Peyer's patch (tissue), 4 donors: ENCODE measurements at regions not wholly inside any gene's neighbourhood (a gene's known extent, or its start where the extent isn't known, plus 50 kb on each side); places are given as distances from the start of the nearest gene placed in this dataset.

ENCODE experiments used
- DNase-seq, 3 donors: peaks; one replicate each; pipeline ENCODE4 v3.0.0-alpha.2; 2017 to 2019
- H3K27ac ChIP-seq, 4 donors: fragments of 200-600 bp; sonication (generic); one replicate each; pipeline ENCODE4 v1.5.1; 2016 to 2019
- H3K27me3 ChIP-seq, 2 donors: fragments of 200-600 bp; sonication (generic); one replicate each; pipeline ENCODE4 v1.5.1; 2019
- H3K36me3 ChIP-seq, 3 donors: fragments of 200-600 bp; sonication (generic); one replicate each; pipeline ENCODE4 v1.5.1; 2016 to 2019
- H3K4me1 ChIP-seq, 4 donors: fragments of 200-600 bp; sonication (generic); one replicate each; pipeline ENCODE4 v1.5.1; 2016 to 2019
- H3K4me3 ChIP-seq, 4 donors: fragments of 200-600 bp; sonication (generic); 1 replicate in 3 of 4; 2 replicates in 1 of 4; pipeline ENCODE4 v1.5.1; 2016 to 2019; ENCODE audit warnings: mild to moderate bottlenecking in 1 of 4
- H3K9me3 ChIP-seq, 4 donors: fragments of 200-600 bp; sonication (generic); one replicate each; pipeline ENCODE4 v1.5.1; 2016 to 2019; ENCODE audit warnings: mild to moderate bottlenecking in 1 of 4
- CTCF ChIP-seq, 6 experiments: fragments of 450-650 bp in 4 of 6; fragments of 200-600 bp in 2 of 6; sonication (generic) in 1 of 6; IDR thresholded peaks; one replicate each; pipeline ENCODE4 v1.5.1; 2017 to 2019; ENCODE audit warnings: antibody characterized with exemption in 6 of 6, mild to moderate bottlenecking in 3 of 6, moderate library complexity in 1 of 6
- POLR2A ChIP-seq, 2 donors: fragments of 450-650 bp; IDR thresholded peaks; one replicate each; pipeline ENCODE4 v1.5.1; 2017; ENCODE audit warnings: antibody characterized with exemption in 2 of 2, mild to moderate bottlenecking in 2 of 2, moderate library complexity in 2 of 2

GRCh38 chr4:84239278-84239845, 259.7 kb downstream of the NKX6-1 start:
- Histone ChIP-seq H3K27me3 (no peaks in the 10 kb centered on the region), H3K4me3 (no peak overlapping the region), H3K36me3 (no peaks in the 10 kb centered on the region), H3K27ac (no peak overlapping the region), H3K4me1 (no peaks in the 10 kb centered on the region), H3K9me3 (no peaks in the 10 kb centered on the region)
- TF ChIP-seq POLR2A (IDR thresholded peaks at IDR 0.05) (no peak), CTCF (IDR thresholded peaks at IDR 0.05) (no peak)
- no peak for DNase-seq

GRCh38 chr4:84238247-84239090, 260.6 kb downstream of the NKX6-1 start:
- Histone ChIP-seq H3K4me3 (no peak overlapping the region), H3K36me3 (no peaks in the 10 kb centered on the region), H3K27me3 (no peaks in the 10 kb centered on the region), H3K27ac (no peak overlapping the region), H3K9me3 (no peaks in the 10 kb centered on the region), H3K4me1 (no peaks in the 10 kb centered on the region)
- TF ChIP-seq POLR2A (IDR thresholded peaks at IDR 0.05) (no peak), CTCF (IDR thresholded peaks at IDR 0.05) (no peak)
- DNase-seq: no peak

GRCh38 chr4:84237008-84237407, 262.1 kb downstream of the NKX6-1 start:
- no peak for DNase-seq
- H3K36me3 ChIP-seq: no peaks in the 10 kb centered on the region
- H3K27ac ChIP-seq: no peak overlapping the region
- H3K9me3 ChIP-seq: no peaks in the 10 kb centered on the region
- no peaks in the 10 kb centered on the region for H3K4me1 ChIP-seq
- H3K27me3 ChIP-seq: no peaks in the 10 kb centered on the region
- H3K4me3 ChIP-seq: no peak overlapping the region
- TF ChIP-seq CTCF (IDR thresholded peaks at IDR 0.05): no peak
- TF ChIP-seq POLR2A (IDR thresholded peaks at IDR 0.05): no peak

DNA sequence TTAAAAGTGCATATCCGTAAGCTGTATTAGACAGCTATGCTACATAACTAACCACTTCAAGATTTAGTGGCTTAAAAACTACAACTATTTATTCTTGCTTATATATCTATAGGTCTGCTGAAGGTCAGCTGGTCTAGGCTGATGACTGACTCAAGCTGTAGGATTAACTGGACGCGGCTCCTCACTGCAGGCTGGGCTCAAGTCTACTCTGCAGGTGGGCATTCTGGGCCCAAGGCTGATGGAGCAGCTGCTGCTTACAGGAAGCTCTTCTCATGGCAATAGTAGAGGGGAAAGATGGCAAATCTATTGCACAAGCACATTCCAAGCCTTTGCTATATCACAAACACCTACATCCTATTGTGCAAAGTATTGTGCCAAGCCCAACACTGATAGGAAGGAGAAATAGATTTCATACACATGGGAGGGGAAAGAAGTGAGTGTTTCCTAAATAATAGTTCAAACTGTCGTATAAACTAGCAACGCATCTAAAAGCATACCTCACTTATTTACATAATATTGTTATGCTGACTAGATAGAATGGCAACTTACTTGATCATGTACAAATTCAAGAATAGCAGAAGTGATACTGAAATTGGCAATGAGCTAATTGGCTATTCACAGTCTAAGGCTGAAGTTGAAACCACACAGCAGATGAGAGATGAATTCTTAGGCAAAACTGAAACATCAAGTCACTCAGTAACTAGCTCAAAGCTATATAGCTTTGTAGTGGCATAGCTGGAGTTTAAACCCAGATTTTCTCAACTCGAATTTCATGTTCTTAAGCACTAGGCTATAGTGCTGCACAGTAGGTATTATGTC, 263.8 kb downstream of the NKX6-1 start:
- Histone ChIP-seq H3K4me3 (no peak overlapping the region), H3K27me3 (no peaks in the 10 kb centered on the region), H3K9me3 (no peaks in the 10 kb centered on the region), H3K4me1 (no peaks in the 10 kb centered on the region), H3K36me3 (no peaks in the 10 kb centered on the region), H3K27ac (no peak overlapping the region)
- TF ChIP-seq POLR2A (IDR thresholded peaks at IDR 0.05): no peak
- TF ChIP-seq CTCF (IDR thresholded peaks at IDR 0.05): no peak
- DNase-seq: no peak

- TF ChIP-seq CTCF (IDR thresholded peaks at IDR 0.05) (no peak), POLR2A (IDR thresholded peaks at IDR 0.05) (no peak)
- H3K4me1 ChIP-seq: no peaks in the 10 kb centered on the region
- H3K27me3 ChIP-seq: no peaks in the 10 kb centered on the region
- no peaks in the 10 kb centered on the region for H3K9me3 ChIP-seq
- no peak overlapping the region for H3K4me3 ChIP-seq
- no peak overlapping the region for H3K27ac ChIP-seq
- no peaks in the 10 kb centered on the region for H3K36me3 ChIP-seq
- no peak for DNase-seq
These were observed 266.6 kb downstream of the NKX6-1 start for GRCh38 chr4:84232309-84233095.
